Tongue (tissue), 1 donor: ENCODE measurements at regions not wholly inside any gene's neighbourhood (a gene's known extent, or its start where the extent isn't known, plus 50 kb on each side); places are given as distances from the start of the nearest gene placed in this dataset.
"Not testable (repeated sequence)": the region's sequence is repeated elsewhere in the genome, so short reads cannot be mapped to it uniquely, and the experiment has no call there.

Source experiments
- DNase-seq: peaks from one replicate; pipeline ENCODE4 v3.0.0-alpha.2; 2015

- no peak for DNase-seq
Observed at GRCh38 chrX:125089761-125090445, 229.8 kb upstream of the TEX13C start.

- no peak for DNase-seq
Observed at GRCh38 chrX:125093852-125094251, 225.8 kb upstream of the TEX13C start.

GRCh38 chrX:125094901-125095300 lies 224.8 kb upstream of the TEX13C start:
- DNase-seq = no peak

- no peak for DNase-seq
Observed at GRCh38 chrX:125096469-125096868, 223.2 kb upstream of the TEX13C start.

GRCh38 chrX:125096870-125097269 lies 222.8 kb upstream of the TEX13C start:
- no peak for DNase-seq

GRCh38 chrX:125101971-125102755 lies 217.5 kb upstream of the TEX13C start:
- no peak for DNase-seq

GRCh38 chrX:125103693-125104092 lies 216.0 kb upstream of the TEX13C start:
- DNase-seq = no peak

- DNase-seq = no peak
Observed at GRCh38 chrX:125108921-125109320, 210.8 kb upstream of the TEX13C start.

- no peak for DNase-seq
Observed at GRCh38 chrX:125131164-125131563, 188.5 kb upstream of the TEX13C start.

- no peak for DNase-seq
Observed at GRCh38 chrX:125132274-125132673, 187.4 kb upstream of the TEX13C start.

- DNase-seq = no peak
Observed at GRCh38 chrX:125137521-125137920, 182.2 kb upstream of the TEX13C start.

- no peak for DNase-seq
Observed at GRCh38 chrX:125150231-125150630, 169.4 kb upstream of the TEX13C start.

GRCh38 chrX:125151146-125151545 lies 168.5 kb upstream of the TEX13C start:
- DNase-seq = no peak

GRCh38 chrX:125152011-125152410 lies 167.7 kb upstream of the TEX13C start:
- no peak for DNase-seq

GRCh38 chrX:125153621-125154020 lies 166.1 kb upstream of the TEX13C start:
- no peak for DNase-seq

GRCh38 chrX:125154288-125155257 lies 165.1 kb upstream of the TEX13C start:
- not testable (repeated sequence) for DNase-seq

- DNase-seq = not testable (repeated sequence)
Observed at GRCh38 chrX:125155296-125156033, 164.2 kb upstream of the TEX13C start.

- no peak for DNase-seq
Observed at GRCh38 chrX:125170459-125170858, 149.2 kb upstream of the TEX13C start.

- no peak for DNase-seq
Observed at GRCh38 chrX:125172531-125172930, 147.1 kb upstream of the TEX13C start.

- no peak for DNase-seq
Observed at GRCh38 chrX:125175991-125176584, 143.6 kb upstream of the TEX13C start.

GRCh38 chrX:125193921-125194320 lies 125.8 kb upstream of the TEX13C start:
- no peak for DNase-seq
